GM18520 (cell line): ENCODE measurements at regions not wholly inside any gene's neighbourhood (a gene's known extent, or its start where the extent isn't known, plus 50 kb on each side); places are given as distances from the start of the nearest gene placed in this dataset.
"Not testable (repeated sequence)": the region's sequence is repeated elsewhere in the genome, so short reads cannot be mapped to it uniquely, and the experiment has no call there.

Experiments
- ATAC-seq: cut with Tn5 transposase; IDR thresholded peaks from one replicate; pipeline ENCODE4 v1.9.1; 2021; ENCODE audit not compliant: unreplicated experiment

DNA sequence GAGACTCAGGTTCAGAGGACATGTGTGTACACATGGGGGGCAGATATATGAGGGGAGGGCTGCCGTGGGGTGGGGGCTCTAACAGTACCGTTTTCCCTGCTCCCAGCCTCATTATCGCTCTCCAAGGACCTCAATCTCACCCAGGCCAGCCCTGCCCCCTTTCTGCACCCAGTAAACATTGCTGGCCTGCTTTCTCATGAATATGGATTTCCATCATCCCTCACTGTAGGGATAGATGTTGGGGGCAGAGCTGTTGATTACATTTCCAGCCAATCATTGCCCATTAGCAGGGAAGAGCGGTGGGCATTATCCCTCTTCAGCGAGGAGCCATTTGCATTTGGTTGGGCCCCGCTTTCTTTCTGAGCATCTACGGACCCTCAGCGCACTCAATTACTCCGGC lies 273.8 kb downstream of the RPS6KC1 start:
- ATAC-seq, result no peak

DNA sequence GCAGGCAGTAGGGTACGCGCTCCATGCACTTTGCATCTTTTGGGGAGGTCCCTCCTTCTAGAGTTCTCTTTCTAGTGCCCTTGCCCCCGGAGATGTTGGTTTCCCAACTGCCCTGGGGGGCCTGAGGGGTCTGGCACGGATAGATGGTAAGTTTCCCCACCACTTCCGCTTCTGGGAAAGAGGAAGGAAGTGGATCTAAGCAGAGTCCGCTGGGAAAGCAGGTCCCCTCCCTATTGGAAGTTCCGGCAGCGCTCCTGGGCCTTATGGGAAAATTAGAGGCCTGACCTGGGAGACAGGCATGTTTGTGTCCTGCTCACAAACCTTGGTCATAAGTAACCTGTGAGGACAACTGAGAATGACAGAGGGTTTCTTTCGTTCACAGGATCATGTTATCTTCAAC lies 274.4 kb downstream of the RPS6KC1 start:
- no peak for ATAC-seq

DNA sequence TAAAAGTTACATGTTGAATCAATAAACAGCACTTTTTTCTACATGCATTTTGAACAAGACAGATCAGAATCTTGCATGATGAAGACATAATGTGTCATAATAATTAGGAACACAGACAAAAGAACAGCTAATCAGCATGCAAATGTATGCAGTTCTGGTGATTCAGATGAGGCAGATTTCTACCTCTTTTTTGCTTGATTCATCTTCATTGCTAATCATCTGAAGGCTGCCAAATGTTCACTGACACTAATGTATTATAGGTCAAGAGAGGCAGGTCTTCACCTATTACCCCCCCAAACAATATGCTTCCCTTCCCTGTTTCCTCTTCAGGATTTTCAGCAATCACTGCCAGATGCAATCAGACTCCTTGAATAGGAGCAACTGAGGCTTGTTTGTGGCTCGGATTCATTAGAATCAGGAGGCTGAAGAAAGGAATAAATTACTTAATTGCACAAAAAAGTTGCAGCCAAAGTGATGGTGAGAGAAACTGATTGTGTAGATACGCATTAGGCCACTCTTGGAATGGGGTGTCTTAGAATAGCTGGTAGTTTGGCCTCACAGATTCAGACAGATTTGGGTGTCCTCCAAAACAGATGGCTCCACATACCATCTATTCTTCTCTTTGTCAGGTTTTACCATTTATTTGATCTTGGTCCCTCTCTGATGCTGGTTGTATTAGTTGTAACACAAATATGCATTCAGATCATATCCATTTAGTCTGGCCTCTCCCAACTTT lies 275.4 kb downstream of the RPS6KC1 start:
- ATAC-seq, result no peak

DNA sequence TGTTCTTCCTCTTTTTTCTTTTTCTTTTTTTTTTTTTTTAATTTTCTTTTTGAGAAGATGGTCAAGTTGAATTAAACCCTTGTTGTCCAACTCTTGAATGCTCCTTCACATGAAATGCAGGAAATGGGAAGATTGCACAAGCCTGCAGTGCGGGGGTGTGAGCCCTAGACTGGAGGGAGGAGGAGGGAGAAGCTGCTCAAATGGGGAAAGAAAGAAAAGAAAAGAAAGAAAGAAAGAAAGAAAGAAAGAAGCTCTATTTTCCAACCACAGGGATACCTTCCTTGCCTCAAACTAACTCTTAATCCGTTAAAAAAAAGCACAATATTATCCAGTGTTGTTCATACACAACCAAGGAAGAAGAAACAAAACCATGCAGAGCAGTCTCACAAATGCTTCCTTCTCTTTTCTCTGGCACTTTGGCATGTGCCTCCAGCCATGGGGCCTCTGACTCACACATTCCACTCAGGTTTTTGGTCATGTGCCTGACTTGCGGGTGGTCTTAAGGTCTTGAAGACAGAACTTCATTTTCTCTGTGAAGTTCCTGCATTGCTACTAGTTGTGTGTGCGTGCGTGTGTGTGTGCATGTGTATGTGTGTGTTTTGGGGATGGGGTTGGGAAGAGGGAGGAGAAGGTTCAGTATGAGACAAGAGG lies 276.1 kb downstream of the RPS6KC1 start:
- no peak for ATAC-seq

DNA sequence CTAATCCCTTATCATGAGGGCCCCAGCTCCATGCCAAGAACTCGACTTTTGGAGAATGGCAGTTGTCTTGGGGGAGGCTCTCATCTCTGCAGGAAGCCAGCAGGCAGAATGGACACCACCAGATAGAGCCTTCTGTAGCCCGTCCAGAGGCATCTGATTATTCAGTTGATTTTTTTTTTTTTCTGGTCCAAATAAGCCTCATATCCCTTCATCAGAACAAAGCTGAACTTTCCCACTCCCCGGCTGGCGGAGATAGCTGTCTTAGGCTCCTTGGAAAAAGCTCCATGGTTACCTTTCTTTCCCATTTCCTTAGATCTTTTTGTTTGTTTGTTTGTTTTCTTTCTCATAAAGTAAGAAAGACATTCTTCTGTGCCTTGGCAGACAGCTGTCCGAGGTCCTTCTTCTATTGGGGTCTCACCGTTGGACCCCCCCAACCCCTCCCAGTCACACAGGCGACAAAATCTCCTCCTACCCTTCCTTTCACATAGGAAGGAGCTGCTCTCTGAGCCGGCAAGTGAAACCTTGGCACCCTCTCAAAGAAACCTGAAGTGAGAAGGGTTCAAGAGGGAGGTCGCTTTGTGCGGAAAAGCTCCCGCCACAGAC lies 278.5 kb downstream of the RPS6KC1 start:
- ATAC-seq, result no peak

DNA sequence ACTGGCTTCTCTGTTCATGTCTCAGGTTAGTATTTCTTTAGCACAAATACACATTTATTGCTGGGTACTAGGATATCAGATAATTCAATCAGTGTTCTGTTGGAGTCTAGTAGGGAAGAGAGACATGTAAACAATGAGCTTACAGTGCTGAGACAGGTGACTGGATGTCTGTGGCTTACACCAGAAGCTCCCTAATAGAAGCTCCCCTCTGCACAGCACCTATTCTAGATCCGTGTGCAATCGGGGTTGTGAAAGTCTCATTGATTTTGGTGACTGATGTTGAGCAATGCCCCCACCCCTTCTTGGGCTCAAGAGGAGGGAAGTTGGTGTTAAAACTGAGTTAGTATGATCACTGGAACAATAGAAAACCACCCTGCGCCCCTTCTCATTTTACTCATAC lies 279.2 kb downstream of the RPS6KC1 start:
- no peak for ATAC-seq

DNA sequence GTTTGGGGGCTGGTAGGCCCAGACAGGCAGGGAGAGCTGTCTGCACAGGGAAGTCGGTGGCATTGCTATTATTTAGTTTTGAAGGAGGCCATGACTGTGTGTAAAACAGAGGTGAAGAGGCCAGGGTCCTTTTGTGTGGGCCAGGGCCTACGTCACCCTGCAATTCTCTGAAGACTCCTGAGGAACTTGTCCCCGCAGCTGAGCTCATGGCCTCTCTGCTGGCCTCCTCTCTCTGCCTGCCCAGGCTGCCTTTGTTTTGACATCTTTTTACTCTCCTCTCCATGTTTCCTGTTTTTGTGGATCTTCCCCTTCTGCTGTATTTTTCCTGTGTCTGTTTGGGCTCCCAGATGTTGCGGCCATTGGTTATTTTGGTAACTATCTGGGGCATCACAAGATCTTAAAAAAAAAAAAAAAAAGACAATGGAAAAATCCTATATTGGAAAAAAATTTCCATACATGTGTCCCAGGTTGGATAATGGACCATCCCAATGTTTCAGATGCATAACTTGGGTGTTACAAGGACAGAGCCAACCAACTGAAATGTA lies 280.7 kb downstream of the RPS6KC1 start:
- ATAC-seq, result no peak

DNA sequence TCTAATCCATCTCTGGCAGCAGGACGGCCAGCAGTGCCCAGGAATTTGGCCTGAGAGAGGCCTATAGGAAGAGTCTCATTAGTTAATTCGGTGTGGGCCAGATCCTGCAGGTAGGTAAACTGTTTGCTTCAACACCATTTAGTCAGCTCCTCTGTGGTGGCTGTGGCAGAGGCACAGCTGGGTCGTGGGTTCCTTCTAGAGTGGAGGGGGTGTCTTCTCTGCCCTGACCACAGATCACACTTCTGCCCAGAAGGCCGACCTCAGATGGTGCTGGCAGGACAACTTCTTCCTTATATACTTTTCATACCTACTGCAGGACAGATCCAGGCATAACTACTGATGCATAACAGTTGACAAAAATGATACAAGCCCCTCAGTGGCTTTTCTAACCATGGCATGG lies 281.4 kb downstream of the RPS6KC1 start:
- no peak for ATAC-seq

DNA sequence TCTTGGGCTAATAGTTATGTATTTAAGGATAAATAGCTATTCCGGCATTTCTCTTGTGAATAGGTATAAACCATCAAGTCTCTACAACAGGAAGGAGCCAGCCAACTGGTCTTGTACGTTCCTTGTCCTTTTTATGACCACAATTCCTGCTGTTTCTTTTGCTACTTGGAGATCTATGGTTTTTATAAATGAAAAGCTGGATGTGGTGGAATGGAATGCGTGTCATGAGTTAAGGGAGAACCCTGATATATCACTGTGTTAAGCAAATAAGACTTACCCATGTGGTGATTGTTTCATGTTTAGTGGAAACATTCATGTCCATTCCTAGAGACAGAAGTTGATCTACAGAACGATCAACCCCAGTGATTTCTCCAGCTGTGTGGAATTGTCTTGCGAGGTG lies 282.1 kb downstream of the RPS6KC1 start:
- ATAC-seq, result no peak

DNA sequence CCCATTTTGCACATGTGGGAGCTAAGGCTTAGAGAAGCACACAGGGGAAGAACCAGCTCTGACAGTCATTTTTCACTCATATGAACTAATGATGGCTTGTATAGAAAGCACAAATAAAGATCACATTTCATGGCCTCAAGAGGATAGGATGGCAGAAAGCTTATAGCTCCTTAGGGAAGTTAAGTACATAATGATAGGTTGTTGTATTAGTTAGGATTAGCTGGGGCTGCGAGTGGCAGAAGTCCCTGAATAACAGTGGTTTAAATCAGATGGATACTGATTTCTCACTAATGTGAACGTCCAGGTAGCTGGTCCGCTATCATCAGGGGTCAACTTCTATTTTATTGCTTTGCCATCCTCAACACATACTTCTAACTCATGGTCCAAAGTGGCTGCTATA lies 284.0 kb downstream of the RPS6KC1 start:
- ATAC-seq, result no peak

DNA sequence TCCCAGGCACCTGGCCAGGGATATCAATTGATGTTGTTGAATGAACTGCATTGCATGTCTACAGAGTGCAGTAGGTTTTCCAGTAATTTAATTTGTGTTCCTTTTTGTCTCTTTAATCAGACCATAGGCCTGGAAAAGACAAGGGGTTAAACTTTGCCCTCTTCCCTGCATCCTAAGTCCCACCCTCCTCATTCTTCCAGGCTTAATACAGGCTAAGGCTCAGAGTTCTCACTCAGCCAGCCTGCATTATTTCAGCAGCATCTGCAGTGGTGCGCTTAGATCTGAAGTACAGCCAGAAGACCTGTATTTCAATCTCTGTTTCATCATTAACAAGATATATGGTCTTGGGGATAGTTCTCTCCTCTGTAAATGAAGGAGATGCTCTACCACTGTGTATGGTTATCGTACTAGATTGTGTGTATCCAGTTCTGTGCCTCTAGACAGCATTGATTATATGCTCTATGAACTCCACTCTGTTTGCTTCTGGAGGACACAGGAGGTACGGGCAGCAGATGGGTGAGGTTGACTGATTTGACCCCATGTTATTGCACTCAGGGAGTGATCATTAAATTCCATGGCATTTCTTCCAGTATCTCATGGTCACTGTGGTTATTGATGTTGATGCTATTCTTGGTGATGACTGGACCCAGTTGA lies 286.1 kb downstream of the RPS6KC1 start:
- no peak for ATAC-seq

DNA sequence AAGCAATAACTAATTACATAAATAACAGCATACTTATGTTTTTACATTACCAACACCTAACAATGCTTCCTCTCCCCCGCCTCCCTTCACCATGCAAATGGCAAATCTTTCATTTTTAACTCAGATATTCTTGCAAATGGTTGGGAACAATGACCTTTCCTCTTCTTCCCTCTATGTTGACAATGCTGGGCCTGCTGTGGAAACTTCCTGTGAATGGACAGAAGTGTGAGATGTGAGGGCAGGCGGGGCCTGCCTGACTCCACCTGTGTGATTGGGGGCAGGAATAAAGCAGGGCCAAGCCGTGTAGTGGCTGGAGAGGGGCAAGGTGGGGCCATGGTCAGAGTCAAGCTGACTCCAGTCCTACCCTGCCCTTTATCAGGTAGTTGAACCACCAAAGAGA lies 289.6 kb downstream of the RPS6KC1 start:
- ATAC-seq, result no peak

DNA sequence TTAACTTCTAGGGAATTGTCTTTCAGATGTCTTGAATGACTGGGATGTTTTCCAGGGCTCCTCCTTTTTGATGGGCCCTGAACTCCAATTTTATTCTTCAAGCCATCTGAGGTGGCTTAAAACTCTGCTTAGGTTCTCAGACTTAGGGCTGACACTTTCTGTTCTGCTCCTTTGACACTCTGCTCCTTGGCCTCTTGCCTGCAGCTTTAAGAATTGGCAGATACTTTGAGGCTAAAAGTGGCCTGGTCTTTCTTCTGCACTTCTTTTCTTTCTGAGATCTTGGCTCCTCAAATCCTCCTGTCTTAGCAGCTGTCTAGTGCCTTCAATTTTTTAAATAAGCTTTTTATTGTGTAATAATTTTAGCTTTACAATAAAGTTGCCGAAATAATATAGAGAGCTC lies 294.6 kb downstream of the RPS6KC1 start:
- ATAC-seq, result no peak

DNA sequence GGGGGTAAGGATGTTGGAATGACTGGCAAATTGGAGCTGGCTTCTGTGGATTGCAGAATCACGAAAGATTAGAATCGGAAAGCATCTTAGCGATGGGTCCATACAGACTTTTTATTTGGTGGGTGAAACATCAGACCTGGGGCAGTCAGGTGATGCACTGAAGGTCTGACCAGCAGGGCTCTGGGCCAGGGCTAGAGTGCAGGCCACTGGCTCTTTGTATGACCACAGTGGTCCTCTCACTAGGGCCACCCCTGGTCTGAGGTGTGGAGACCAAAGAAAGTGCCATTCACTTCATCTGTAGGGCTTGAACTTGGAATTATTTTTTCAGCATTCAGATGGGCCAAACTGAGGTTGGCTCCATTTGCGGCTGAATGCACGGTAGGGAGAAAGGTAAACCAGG lies 306.4 kb downstream of the RPS6KC1 start:
- no peak for ATAC-seq

DNA sequence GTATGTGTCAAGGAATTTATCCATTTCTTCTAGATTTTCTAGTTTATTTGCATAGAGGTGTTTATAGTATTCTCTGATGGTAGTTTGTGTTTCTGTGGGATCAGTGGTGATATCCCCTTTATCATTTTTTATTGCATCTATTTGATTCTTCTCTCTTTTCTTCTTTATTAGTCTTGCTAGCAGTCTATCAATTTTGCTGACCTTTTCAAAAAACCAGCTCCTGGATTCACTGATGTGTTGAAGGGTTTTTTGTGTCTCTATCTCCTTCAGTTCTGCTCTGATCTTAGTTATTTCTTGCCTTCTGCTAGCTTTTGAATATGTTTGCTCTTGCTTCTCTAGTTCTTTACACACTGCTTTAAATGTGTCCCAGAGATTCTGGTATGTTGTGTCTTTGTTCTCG lies 307.3 kb downstream of the RPS6KC1 start:
- ATAC-seq, result not testable (repeated sequence)

DNA sequence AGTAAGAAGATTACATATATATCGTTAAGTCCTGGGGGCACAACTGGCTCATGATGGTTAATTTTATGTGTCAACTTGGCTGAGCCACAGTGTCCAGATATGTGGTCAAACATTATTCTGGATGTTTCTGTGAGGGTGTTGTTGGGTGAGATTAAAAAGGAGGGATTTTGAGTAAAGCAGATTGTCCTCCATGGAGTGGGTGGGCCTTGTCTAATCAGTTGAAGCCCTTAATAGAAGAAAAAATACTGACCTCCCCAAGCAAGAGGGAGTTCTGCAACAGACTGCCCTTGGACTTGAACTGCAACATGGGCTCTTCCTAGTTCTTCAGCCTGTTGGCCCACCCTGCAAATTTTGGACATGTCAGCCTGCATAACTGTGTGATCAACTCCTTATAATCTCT lies 311.6 kb downstream of the RPS6KC1 start:
- no peak for ATAC-seq

DNA sequence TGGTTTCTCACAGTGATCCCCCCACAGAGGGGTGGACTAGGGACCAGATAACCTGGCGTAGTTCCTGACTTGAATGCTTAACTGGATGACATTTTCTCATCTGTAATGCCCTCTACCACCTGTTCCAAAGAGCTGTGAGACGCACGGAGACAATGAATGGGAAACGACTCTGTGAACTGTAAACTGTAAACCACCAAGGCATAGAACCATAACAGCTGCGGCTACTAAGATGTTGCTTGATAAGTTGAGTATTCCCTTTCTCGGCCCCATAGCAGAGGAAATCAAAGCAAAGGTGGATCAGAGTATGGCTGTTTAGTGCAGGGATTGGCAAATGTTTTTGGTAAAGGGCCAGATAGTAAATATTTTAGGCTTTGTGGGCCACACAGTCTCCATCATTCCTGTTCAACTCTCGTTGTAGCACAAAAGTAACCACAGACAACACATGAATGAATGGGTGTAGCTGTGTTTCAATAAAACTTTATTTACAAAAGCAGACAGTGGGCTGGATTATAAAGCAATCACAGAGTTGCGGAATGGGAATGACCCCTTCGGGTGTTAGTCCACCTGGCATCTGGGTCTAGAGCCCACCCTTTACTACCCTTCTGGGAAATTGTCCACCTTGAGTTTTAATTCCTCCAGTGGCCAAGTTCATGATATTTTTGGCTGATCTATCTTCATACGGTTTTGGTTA lies 315.2 kb downstream of the RPS6KC1 start:
- no peak for ATAC-seq

DNA sequence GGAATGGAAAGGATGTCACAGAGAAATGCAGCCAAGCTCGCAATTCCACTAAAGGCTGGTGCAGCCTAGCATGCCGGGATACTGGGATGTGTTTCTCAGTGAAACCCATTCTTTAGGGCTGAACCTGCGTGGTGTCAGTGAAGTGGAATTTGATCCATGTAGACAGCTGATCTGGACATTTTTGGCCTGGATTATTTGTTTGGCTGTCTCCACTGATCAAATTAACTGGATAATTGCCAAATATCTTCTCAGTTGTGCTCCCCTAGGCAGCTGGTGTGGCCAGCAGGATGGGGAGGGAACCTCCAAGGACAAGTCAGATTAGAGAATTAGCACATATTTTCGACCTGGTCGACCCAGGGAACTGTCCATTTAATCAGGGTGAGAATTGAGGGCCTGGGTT lies 318.4 kb downstream of the RPS6KC1 start:
- no peak for ATAC-seq

DNA sequence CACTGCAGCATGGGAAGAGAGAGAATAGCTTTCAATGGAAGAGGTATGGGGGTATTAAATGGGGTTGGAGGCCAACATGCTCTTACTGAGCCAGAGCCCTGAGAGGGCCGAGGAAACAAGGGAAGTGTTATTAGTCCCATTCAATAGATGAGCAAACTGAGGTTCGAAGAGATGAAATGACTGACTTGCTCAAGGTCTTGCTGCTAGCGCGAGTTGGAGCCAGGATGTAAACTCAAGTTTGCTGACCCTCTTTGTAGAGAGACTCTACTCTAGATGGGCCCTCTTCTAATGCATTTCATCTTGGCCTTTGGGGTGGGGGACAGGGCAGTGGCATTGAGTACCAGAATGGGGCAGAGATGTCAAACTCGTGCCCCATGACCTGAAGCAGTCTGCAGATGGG lies 319.5 kb downstream of the RPS6KC1 start:
- no peak for ATAC-seq

DNA sequence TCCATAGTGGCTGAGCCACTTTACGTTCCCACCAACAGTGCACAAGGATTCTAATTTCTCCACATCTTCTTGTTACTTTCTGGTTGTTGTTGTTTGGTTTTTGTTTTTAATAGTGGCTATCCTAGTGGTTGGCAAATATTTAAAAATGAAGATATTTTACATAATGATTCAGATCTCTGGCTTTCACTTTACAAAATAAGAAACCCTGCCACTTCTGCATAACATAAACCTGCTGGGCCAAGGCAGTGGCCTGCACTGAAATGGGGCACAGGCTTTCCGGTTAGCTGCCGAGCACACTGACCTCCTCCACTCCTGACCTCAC lies 320.4 kb downstream of the RPS6KC1 start:
- no peak for ATAC-seq
